ENCODE measurements at regions not wholly inside any gene's neighbourhood (a gene's known extent, or its start where the extent isn't known, plus 50 kb on each side); places are given as distances from the start of the nearest gene placed in this dataset.

DNA sequence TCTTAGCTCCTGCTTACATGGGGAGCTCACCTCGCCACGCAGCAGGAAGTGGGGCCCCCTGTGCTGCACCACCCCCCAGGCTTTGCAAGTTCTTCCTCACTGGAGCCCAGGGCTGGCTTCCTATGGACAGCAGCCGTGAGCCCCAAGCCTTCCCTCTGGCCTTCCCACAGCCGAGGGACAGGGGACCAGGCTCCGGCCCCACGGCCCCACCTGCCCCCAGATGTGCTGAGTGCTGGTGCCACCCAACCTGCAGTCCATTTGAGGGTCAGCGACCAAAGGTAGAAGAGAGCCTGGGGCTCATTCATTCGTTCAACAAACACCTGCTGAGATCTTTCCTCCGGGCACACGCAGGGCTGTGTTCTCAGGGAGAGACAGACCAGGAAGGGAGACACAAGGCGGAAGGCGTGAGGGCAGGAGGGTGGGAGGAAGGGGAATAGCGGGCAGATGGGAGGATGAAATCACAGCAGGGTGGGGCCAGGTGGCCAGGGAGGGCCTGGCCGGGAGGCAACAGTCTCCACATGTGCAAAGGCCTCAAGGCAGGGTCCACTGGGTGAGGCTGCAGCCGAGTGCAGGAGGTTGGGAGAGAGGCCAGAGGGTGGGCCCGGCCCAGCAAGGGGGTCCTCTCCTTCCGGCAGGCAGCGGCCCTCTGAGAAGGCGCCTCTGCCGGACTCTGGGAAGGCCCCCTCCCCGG lies 100.1 kb downstream of the FOXL3 start:
- TF ChIP-seq, protein P1, sequence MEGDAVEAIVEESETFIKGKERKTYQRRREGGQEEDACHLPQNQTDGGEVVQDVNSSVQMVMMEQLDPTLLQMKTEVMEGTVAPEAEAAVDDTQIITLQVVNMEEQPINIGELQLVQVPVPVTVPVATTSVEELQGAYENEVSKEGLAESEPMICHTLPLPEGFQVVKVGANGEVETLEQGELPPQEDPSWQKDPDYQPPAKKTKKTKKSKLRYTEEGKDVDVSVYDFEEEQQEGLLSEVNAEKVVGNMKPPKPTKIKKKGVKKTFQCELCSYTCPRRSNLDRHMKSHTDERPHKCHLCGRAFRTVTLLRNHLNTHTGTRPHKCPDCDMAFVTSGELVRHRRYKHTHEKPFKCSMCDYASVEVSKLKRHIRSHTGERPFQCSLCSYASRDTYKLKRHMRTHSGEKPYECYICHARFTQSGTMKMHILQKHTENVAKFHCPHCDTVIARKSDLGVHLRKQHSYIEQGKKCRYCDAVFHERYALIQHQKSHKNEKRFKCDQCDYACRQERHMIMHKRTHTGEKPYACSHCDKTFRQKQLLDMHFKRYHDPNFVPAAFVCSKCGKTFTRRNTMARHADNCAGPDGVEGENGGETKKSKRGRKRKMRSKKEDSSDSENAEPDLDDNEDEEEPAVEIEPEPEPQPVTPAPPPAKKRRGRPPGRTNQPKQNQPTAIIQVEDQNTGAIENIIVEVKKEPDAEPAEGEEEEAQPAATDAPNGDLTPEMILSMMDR (conservative IDR thresholded peaks at IDR 0.05; ENCODE audit: low read depth, low read length), result no peak
- TF ChIP-seq EZH2 (IDR thresholded peaks at IDR 0.05; ENCODE audit: low read length, unreplicated experiment), result no peak
